ENCODE measurements at regions not wholly inside any gene's neighbourhood (a gene's known extent, or its start where the extent isn't known, plus 50 kb on each side); places are given as distances from the start of the nearest gene placed in this dataset.
A peak's percentile ranks its signal among the peaks of the same experiment; 100 is the strongest.

- TF ChIP-seq TFE3 (CRISPR knock-in tag; IDR thresholded peaks at IDR 0.05) (no peak), SIN3B (IDR thresholded peaks at IDR 0.05; ENCODE audit: low read depth) (no peak), ATF1 (CRISPR knock-in tag; IDR thresholded peaks at IDR 0.05) (no peak), ATF1 (tag; IDR thresholded peaks at IDR 0.05) (no peak), KHSRP (IDR thresholded peaks at IDR 0.05) (no peak), CBX3 (IDR thresholded peaks at IDR 0.05; ENCODE audit: borderline replicate concordance in 1 of 2, low read length in 2 of 2) (0 out of 3 replicates have a peak, but pooled peaks of 1 of the 2 experiments have one; percentile 44), ELK3 (CRISPR knock-in tag; IDR thresholded peaks at IDR 0.05) (no peak), RAD51 (IDR thresholded peaks at IDR 0.05; ENCODE audit: borderline replicate concordance, low read depth) (no peak), MYBL2 (IDR thresholded peaks at IDR 0.05; ENCODE audit: low read depth) (no peak), MYBL2 (CRISPR knock-in tag; IDR thresholded peaks at IDR 0.05; ENCODE audit: borderline replicate concordance) (no peak), ZNF561 (CRISPR knock-in tag; conservative IDR thresholded peaks at IDR 0.05) (no peak), ESRRA (IDR thresholded peaks at IDR 0.05; ENCODE audit: borderline replicate concordance, low read depth) (no peak), ETV5 (CRISPR knock-in tag; IDR thresholded peaks at IDR 0.05; ENCODE audit: low read depth) (no peak), MNT (conservative IDR thresholded peaks at IDR 0.05) (peak in 1 of 2 experiments; percentile 41; a peak in 1 of 4 replicates), KLF13 (tag; IDR thresholded peaks at IDR 0.05; ENCODE audit: borderline replicate concordance, low read depth) (0 out of 2 replicates have a peak, but pooled peaks have one; percentile 17), ZNF511 (CRISPR knock-in tag; IDR thresholded peaks at IDR 0.05) (no peak), BRF1 (IDR thresholded peaks at IDR 0.05; ENCODE audit: borderline replicate concordance, extremely low read depth, insufficient read length) (no peak), HOXB6 (CRISPR knock-in tag; IDR thresholded peaks at IDR 0.05; ENCODE audit: borderline replicate concordance) (no peak), ZBTB43 (CRISPR knock-in tag; IDR thresholded peaks at IDR 0.05) (no peak), MITF (IDR thresholded peaks at IDR 0.05) (0 out of 2 replicates have a peak, but pooled peaks have one; percentile 24), PPARD (CRISPR knock-in tag; IDR thresholded peaks at IDR 0.05) (no peak)
Measured at GRCh38 chr5:121681229-121681855, 170.3 kb upstream of the FTMT start (continued).

Measured in K562 (cell line).